COLO668 (cell line): ENCODE measurements at regions not wholly inside any gene's neighbourhood (a gene's known extent, or its start where the extent isn't known, plus 50 kb on each side); places are given as distances from the start of the nearest gene placed in this dataset.

ENCODE experiments used
- DNase-seq: peaks from one replicate; lab custom pipeline; 2025; ENCODE audit not compliant: unreplicated experiment; lab: John Stamatoyannopoulos, UW

DNA sequence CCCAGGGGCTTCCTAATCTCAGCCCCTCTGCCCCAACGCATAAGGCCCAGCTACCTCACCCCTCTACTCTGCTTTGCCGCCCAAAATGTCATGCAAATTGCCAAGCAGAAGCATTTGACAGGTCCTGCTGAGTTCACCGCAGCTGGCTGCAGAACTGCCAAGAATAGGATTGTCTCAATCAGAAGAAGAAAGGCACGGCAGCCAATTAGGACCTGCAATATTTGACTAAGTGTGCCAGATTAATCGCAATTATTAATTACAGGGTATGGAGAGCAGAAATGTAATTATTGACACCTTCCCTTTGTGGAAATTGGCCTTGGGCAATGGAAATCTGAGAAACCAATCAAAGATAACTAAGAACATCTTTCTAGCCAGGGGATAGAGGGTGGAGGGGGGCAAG, 318.6 kb downstream of the LRFN2 start:
- no peak for DNase-seq

DNA sequence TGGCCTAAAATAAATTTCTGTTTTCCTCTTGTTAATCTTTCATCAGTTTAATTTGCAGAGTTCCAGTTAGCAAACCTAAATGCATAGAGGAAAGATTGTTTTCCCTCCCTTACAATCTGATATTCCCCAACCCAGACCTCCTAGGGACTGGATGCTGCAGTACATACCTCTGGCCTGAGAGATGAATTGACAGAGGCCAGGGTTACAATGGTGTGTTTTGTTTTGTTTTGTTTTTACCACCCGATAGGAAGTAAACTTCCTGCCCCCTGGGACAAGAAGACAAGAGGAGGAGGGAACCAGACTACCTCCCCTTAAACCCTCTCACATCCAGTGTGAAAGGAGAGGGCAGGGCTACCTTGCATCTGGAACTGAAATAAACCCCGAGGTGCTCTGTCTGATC, 319.0 kb downstream of the LRFN2 start:
- no peak for DNase-seq

DNA sequence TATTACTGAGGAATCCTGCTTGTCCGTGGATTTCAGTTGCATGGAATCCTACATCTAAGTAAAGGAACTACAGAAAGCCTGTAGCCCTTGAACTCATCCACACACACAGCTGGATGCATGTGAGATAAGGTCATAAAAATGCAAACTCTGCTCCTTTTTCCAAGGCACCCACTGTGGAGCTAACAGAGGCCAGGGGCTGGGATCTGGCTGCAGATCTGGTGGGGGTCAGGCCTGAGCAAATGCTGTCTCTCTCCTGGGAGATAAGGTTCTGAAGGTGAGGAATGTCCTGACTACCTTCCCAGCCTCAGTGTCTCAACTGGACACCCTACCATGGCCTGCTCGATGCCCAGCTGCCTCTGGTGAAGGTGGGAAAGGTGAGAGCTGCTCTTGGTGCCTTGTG, 321.5 kb downstream of the LRFN2 start:
- DNase-seq, result no peak

DNA sequence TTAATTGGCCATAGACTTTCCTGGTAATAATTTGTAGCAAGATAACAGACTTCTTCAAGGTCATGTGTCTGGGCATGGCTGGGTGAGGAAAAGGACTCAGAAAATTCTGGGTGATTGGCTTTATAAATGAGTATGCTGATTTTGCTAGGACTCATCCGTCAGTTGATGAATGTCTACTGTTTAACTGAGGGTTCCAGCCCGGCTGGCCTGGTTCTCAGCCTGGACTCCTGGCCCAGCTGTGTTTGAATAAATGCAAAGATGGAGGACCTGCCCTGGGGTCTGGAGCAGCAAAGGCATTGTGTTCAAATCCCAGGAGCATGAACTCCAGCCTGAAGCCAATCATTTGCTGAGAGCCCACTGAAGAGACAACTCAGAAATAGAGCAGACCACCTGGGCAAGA, 323.2 kb downstream of the LRFN2 start:
- no peak for DNase-seq

DNA sequence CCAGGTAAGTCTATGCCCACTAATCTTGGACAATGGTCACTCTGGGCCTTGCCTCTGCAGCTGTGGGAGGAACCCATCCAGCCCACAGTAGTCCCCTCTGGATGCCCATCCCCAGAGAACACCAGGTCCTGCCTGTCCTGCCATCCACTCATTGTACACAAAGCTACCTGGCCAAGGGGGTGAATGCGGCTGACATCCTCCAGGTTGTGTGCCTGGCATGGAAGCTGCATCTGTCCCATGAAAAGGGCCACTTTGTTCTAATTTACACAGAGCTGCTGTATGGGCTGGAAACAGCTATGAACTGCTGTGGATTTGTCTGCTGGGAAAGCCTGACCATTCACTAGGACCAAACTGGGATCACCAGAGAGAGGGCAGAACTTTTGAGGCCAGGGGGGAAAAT, 324.8 kb downstream of the LRFN2 start:
- DNase-seq, result no peak

DNA sequence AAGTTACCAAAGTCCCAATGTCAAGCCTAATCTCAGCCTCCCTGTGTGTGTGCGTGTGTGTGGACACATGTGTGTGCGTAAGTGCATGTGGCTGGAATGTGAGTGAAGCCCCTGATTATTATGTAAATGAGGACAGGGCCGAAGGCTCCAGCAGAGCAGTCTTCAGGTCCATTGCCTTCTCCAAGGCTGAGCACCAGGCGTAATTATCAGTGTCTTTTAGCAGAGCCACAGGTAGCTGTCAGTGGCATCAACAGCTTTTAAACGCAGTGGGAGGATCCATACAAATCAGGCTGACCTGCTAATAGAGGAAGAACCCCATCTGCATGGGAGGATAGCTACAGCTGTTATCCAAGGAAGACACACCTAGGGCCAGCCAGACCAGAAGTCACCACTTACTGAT, 324.3 kb upstream of the MOCS1 start:
- DNase-seq, result no peak

DNA sequence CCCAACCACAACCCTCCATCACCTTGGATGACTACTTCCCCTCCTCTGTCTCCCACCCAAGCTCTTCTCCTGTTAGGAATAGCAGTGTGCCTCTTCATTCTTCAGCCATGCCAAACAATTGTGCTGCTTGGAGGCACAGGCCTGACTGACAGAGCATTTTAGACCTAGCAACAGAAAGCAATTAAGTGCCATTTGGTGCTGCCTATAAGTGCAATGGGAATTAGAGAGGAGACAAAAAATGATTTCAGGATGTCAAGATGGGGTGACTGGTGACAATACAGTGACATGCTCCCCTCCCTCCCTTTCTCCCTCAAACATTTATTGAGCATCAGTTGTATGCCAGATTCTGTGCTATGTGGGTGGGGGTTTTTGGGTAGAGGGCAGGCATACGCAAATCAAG, 322.6 kb upstream of the MOCS1 start:
- DNase-seq, result no peak

DNA sequence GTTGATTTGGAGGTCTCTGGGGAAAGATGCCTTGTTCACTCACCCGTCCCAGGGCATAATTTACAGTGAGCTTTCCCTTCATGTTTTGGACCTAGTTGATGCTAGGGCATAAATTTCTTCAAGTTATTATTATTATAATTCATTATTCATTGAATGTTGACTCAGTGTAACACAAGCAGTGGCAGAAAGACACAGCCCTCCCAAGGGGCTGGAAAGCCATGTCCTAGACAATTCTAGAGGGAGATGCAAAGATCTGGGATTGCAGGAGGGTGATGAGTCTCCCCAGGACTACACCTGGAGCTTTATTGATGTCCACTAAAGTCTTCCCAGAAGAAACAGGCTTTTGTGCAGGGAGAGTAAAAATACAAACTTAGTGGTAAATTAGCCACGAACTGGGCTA, 322.0 kb upstream of the MOCS1 start:
- no peak for DNase-seq

DNA sequence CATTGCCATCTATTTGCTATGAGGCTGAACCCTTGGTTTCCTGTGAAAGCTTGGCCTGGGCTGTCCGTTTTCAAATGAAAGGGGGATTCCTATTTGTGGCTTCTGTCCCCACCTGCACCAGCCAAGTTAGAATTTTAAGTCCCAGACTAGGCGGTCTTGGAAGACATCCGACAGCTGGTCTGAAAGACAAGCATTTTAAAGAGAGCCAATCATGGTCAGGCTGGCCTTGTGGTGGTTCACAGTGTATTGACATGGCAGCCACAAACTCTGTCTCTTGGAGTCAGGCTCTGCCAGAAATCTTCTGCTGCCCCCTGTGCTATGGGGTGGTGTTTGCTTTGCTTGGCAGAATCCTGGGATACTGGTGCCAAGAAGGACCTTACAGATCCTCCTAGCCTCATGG, 319.2 kb upstream of the MOCS1 start:
- no peak for DNase-seq

DNA sequence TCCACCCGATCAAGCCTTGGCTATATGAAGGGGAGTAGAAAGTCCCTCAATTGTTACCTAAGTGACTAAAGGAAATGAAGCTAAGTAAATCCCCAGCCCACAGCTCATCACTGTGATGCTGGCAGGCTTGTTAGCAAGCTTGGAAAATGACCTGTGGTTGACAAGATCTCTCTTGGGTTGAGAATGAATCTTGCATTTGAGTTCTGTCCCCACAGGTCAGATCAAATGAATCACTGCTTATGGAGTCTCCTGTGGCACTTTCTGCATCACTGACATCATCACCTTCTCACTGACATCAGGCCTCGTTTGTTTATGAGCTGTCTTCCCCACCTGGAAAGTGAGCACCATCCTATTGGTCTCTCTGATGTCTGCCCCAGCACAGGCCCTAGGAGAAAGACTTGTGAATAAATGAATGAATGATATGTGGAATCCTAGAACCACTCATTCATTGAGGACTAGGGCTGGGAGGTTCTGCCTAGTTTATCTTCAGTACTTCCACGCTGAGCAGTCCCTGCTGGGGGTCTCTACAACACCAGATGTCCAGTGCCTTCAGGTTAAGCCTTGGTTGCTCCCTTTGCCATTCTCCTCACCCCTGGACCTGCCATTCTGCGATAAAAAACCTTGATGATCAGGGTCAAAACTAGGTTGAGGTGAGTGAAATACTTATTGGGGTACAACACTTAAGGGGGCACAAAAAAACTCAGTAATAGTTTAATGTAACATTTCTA, 318.4 kb upstream of the MOCS1 start:
- no peak for DNase-seq

DNA sequence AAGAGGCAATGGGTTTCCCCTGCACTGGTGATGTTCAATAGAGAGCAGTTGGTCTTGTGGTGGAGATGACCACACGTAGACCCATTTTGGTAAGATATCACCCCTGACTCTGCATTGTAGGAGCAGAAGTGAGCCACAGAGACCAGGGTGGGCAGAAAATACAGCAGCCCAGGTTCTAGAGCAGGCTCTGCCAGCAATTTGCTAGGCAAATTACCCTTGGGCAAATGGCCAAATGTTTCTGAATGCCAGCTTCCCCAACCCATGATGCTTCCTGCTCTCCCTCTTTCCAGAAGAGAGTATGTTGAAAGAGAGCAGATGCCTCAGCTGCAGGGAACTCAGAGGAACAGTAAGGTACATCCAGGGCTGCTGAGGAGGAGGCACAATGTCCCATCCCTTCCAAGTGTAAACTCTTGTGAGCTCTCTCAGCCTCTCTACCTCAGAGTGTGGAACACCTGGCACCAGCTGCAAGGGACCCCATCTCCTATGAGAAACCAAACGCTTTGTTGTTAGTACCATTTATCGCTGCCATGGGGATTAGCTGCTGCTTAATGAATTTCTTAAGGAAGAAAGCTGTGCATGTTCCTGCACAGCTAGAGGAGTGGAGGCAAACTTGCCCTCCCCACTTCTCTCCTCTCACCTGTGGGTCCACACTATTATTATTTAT, 317.5 kb upstream of the MOCS1 start:
- DNase-seq, result peak; percentile 33

DNA sequence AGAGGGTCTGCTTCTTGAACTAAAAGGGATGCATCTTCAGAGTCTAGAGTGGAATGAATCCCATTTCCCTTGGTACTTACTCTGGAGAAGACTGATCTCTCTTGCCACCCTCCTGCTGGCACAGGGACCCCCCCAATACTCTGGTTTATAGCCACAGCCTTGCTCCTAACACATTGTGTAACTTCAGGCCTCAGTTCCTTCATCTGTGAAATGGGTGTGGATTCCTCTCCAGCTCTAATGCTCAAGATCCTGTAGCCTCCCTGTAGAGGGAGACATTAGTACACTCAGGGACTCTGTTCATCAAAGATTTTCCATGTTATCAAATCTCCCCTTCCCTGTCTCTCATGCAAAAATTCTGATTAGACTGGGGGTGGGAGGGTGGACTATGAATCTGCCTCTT, 315.7 kb upstream of the MOCS1 start:
- DNase-seq, result no peak

DNA sequence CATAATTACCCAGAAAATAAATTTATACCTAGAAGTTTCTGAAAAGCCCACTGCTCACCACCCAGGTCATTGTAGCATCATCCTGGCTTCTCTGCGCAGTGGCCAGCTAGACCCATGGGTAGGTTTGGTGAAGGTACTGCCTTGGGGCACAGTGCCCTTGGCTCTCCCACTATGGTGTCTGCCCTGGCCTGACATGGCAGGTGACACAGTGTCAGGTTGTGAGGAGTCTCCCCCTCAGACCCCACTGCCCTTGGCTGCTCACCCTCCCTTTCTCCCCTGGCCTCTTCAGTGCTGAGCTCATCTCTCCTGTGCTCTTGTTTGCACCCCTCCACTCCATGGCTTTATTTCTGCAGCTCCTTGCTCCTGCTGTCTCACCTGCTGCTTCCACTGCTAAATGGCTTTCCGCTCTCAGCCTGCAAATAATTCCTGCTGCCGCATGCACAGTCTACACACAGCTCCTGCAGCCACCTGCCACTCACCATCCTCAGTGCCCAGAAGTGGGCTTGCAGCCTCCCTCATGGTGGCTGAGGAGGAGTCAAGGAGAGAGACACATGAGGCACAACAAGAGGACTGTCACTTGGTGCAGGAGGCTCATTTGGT, 313.4 kb upstream of the MOCS1 start:
- no peak for DNase-seq

DNA sequence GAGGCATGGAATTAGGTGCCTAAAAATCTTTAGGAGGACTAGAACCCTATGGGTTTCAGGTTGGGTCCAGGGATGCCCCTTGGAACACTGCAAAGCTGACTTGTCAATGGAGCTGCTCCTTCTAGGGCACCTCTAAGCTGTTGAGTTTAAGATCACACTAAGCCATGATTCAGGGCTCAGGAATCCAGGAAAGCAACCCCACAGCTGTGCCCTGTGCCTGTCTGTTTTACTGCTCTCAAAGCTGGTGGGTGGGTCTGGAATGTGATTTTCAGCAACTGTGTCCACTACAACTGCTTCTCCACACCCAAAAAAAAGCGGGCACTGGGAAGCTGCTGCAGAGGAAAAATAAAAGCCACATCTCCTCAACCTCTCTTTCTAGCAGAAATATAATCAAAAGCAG, 310.4 kb upstream of the MOCS1 start:
- no peak for DNase-seq

DNA sequence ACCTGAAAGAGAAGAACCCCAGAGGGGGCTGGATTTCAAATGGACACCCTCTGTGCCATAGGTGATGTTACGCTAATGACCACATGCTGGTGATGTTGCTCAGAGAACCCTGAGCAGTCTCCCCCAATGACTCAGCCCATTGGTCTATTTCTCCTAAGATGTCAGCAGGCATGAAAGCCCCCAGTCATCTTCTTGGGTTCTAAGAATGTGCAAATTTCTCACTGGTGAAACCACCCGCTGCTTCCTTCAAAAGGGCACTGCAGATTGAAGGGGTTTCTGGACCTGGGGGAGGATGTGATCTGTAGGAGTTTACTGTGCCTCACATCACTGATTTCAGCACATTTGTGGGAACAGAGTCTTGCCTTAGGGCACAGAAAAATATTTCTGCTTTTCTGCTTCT, 298.4 kb upstream of the MOCS1 start:
- DNase-seq, result no peak

DNA sequence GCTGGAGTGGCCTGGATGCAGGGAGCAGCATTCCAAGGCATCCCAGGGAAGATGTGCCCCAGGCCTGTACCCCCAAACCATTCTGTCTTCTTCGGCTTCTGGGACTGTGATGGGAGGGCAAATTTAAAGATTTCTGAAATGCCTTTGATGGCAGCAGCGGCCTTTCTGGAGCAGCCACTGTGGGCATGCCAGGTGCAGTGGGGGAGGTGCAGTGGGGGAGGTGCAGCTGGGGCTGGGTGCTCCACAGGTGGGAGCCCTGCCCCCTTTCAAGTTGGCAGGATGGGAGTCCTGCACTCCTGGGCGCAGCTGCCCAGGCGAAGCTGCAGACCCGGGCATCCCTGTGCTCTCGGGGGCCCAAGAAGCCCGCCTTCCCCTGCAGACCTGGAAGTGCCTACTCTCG, 293.5 kb upstream of the MOCS1 start:
- peak; percentile 2 for DNase-seq

DNA sequence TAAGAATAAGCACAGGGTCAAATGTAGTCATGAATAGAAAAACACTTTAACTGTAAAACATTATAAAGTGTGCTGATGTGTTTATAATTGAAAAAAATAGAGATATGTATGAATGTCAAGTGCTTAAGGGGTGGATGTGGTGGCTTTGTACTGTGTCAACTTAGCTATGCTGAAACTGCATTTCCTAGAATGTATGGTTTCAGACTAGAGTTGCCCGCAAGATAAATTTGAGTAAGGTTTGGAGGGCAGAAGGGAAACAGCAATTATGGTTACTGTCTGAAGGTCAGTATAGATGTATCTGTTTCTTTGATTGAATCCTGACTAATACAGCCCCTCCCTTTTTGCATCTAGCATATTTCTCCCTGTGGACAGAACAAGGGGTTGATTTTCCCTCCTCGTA, 288.1 kb upstream of the MOCS1 start:
- no peak for DNase-seq

DNA sequence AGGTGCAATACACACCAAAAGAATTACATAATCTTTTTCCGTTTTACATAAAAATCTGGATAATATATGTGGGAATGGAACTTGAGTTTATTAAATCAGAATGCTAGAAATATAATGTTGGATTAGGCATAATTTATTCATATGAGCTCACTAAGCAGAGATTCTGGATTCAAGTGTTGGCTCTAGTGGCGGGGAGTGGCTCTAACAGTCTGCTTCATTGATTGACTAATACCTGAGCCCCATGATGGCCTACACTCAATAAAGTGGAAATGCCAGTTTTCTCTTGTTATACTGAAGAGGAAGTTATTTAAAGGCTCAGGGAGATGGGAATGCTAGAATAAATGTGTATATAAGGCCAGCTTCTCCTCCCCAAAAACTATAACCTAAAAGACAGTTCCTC, 285.5 kb upstream of the MOCS1 start:
- DNase-seq, result no peak

DNA sequence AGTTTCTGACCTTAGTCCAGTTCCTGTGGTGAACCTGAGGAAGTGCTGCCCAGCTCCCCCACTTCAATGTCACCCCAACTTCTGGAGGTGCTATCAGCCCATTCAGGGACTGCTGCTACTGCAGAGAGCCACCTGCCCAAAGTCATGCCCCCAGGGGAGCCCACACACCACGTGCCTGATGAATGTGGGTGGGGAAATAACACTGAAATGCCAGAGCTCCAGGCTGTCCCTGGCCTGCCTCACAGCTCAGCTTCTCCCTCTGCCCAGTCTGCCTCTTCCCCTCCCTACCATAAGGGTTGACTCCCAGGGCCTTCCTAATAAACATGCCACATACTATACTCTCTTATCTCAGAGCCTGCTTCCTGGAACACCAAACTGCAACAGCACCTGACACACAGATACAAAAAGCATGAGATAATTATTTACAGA, 276.4 kb upstream of the MOCS1 start:
- no peak for DNase-seq

DNA sequence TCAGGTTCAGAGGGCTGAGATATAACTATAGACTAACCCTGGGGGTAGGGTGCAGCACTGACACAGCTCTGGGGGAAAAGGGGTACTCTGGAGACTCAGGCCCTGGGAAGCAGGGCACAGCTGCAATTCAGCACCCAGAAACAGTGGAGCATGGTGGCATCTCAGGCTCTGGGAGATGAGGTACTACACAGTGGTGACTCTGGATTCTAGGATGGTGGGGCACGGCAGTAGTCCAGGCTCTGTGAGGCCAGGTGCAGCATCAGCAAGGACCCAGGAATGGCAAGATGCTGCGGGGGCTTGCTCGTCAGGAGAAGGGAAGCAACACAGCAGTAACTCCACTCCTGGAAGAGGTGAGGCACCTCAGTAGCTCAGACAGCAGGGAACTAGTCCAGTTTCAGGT, 271.5 kb upstream of the MOCS1 start:
- DNase-seq, result no peak

DNA sequence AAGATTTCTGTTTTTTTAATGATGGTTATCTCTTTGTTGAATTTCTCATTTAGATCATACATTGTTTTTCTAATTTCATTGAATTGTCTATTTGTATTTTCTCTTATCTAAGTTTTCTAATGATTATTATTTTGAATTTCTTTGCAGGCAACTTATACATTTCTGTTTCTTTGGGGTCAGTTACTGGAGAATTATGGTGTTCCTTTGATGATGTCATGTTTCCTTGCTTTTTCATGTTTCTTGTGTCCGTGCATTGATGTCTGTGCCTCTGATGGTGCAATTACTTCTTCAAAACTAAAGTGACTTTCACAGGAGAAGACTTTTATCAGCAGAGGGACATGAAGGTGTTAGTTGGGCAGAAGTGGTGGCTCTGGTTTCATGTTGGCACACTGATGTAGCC, 270.7 kb upstream of the MOCS1 start:
- DNase-seq, result no peak

DNA sequence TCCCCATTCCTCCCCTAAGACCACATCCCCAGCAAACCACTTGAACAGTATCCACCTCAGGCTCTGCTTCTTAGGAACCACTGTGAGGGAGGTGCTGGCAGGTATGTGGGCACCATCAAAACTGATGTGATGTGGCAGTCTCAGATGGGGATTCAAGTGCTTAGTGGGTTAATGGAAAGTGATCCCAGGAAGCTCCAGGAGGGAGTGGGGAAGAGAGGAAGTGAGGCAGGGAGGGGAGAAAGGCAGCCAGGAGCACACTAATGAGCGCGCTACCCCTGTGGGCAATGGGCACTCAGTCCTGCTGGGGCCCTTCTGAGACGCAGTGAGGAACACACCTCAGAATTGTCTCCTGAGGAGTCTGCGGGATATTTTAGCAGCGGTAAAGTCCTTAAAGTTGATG, 263.1 kb upstream of the MOCS1 start:
- no peak for DNase-seq

DNA sequence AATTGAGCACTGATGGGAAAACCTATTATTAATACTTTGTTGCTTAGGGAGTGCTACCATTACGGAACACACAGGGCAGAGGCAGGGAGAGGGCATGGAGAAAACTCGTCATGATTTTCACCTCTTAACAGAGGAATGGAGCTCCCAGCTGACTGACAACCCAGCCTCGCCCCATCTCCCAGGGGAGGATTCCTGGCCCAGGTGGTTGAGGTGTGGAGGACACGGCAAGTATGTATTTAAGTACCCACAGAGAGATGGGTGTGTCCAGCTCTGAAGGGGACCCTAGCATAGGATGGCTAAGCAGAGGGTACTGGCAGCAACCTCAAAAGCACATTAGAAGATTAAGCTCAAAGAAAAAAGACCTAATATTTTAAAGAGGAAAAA, 261.9 kb upstream of the MOCS1 start:
- DNase-seq, result no peak
